Calu3 (cell line): ENCODE measurements at regions not wholly inside any gene's neighbourhood (a gene's known extent, or its start where the extent isn't known, plus 50 kb on each side); places are given as distances from the start of the nearest gene placed in this dataset.

Experiments
- BruUV-seq: library from RNA; stranded (reverse); fragments of 400-500 nt; replicated peaks from 2 replicates; lab custom pipeline; 2021; lab: Mats Ljungman, UMichigan
- CTCF ChIA-PET: fragments of 300-600 bp; sonication (Branson Sonifier 250); formaldehyde crosslinking; loops from one replicate; lab custom pipeline; 2022; ENCODE audit warnings: antibody characterized with exemption; lab: Charles Lee
- DNase-seq: peaks from one replicate; pipeline ENCODE4 v3.0.0; 2022
- H3K27ac Mint-ChIP-seq: one replicate; pipeline ENCODE4 v1.8.0; 2022; ENCODE audit warnings: mixed read lengths; ENCODE audit not compliant: unreplicated experiment
- H3K27me3 Mint-ChIP-seq: one replicate; pipeline ENCODE4 v1.8.0; 2022; ENCODE audit warnings: mixed read lengths; ENCODE audit not compliant: unreplicated experiment
- H3K36me3 Mint-ChIP-seq: one replicate; pipeline ENCODE4 v1.8.0; 2022; ENCODE audit warnings: mild to moderate bottlenecking, moderate library complexity, mixed read lengths; ENCODE audit not compliant: insufficient read depth, unreplicated experiment
- H3K4me1 Mint-ChIP-seq: one replicate; pipeline ENCODE4 v1.8.0; 2022; ENCODE audit warnings: mild to moderate bottlenecking, low read depth, mixed read lengths; ENCODE audit not compliant: unreplicated experiment
- H3K4me3 Mint-ChIP-seq: one replicate; pipeline ENCODE4 v1.8.0; 2022; ENCODE audit warnings: mild to moderate bottlenecking, low read depth, moderate library complexity, mixed read lengths; ENCODE audit not compliant: unreplicated experiment
- H3K9me3 Mint-ChIP-seq: one replicate; pipeline ENCODE4 v1.8.0; 2022; ENCODE audit warnings: low read depth, mixed read lengths; ENCODE audit not compliant: unreplicated experiment
- intact Hi-C: fragments of 100-400 bp; cut with micrococcal nuclease; formaldehyde crosslinking; loops from one replicate; pipeline ENCODE4 v1.10.0; 2022; ENCODE audit not compliant: unreplicated experiment
- TF ChIP-seq, protein P1 (sequence below): fragments of 200-600 bp; IDR thresholded peaks from one replicate; pipeline ENCODE4 v1.8.0; 2022; ENCODE audit warnings: antibody characterized with exemption; ENCODE audit not compliant: unreplicated experiment

DNA sequence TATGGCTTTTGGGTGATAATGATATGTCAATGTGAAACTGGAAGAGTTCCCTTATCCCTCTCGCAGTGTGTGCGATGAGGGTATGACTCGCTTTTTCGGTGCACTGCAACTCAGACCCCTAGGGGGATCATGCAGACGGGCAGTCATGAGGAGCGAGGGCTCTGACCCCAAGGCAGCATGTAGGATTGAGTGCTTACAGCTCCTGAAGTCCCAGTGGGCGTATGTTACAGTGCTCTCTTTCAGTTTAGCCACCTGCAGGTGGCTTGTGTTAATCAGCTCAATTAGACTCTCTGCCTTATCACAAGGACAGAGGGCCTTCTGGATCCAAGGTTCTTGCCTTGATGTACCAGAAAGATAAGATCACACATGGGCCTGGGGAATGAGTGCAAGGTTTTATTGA lies 1269.9 kb upstream of the GYPC start:
- no peaks in the 10 kb centered on the region for H3K36me3 Mint-ChIP-seq
- DNase-seq = no peak
- TF ChIP-seq, protein P1, sequence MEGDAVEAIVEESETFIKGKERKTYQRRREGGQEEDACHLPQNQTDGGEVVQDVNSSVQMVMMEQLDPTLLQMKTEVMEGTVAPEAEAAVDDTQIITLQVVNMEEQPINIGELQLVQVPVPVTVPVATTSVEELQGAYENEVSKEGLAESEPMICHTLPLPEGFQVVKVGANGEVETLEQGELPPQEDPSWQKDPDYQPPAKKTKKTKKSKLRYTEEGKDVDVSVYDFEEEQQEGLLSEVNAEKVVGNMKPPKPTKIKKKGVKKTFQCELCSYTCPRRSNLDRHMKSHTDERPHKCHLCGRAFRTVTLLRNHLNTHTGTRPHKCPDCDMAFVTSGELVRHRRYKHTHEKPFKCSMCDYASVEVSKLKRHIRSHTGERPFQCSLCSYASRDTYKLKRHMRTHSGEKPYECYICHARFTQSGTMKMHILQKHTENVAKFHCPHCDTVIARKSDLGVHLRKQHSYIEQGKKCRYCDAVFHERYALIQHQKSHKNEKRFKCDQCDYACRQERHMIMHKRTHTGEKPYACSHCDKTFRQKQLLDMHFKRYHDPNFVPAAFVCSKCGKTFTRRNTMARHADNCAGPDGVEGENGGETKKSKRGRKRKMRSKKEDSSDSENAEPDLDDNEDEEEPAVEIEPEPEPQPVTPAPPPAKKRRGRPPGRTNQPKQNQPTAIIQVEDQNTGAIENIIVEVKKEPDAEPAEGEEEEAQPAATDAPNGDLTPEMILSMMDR = no peak
- H3K9me3 Mint-ChIP-seq = peaks cover 13% of the 10 kb centered on the region
- intact Hi-C loops = no loop called here
- no peak overlapping the region for H3K27ac Mint-ChIP-seq
- no TSS peak for BruUV-seq
- H3K4me1 Mint-ChIP-seq = no peaks in the 10 kb centered on the region
- no peak overlapping the region for H3K4me3 Mint-ChIP-seq
- CTCF ChIA-PET = no interaction called here
- no peaks in the 10 kb centered on the region for H3K27me3 Mint-ChIP-seq

DNA sequence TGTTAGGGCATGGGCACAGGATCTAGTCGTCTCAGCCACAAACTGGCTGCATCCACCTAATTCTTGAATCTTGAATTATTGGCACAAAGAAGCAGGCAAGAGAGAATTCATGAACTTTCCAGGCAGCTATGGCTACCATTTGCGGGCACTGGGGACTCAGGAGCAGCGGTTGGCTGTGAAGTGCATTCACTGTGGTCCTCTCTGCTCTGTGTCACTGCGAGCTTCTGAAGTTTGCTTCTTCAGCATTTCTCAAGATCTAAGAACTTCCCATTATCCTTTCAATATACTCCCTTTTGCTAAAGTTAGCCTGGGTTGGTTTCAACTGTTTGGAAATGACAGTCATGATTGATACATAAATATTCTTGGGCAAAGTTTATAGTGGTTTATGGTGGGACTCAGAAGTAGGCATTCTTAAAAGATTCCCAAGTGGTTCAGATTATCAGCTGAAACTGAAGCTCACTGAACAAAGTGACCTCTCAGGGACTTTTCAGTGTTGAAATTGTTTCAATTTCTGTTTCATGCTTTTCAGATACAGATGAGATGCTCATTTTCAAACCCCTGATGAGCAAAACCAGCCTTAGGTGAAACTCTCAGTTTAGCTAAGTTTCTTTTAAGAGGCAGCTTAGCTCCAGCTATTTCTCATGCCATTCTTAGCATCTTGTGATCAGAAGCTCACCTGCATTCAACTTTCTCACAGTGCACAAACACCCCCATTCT lies 1258.3 kb upstream of the GYPC start:
- peaks cover 4% of the 10 kb centered on the region for H3K9me3 Mint-ChIP-seq
- H3K4me3 Mint-ChIP-seq = no peak overlapping the region
- no peaks in the 10 kb centered on the region for H3K4me1 Mint-ChIP-seq
- no peaks in the 10 kb centered on the region for H3K36me3 Mint-ChIP-seq
- no peaks in the 10 kb centered on the region for H3K27me3 Mint-ChIP-seq
- TF ChIP-seq, protein P1 = no peak
- no peak for DNase-seq
- intact Hi-C loops = no loop called here
- CTCF ChIA-PET = no interaction called here
- H3K27ac Mint-ChIP-seq = no peak overlapping the region
- no TSS peak for BruUV-seq

DNA sequence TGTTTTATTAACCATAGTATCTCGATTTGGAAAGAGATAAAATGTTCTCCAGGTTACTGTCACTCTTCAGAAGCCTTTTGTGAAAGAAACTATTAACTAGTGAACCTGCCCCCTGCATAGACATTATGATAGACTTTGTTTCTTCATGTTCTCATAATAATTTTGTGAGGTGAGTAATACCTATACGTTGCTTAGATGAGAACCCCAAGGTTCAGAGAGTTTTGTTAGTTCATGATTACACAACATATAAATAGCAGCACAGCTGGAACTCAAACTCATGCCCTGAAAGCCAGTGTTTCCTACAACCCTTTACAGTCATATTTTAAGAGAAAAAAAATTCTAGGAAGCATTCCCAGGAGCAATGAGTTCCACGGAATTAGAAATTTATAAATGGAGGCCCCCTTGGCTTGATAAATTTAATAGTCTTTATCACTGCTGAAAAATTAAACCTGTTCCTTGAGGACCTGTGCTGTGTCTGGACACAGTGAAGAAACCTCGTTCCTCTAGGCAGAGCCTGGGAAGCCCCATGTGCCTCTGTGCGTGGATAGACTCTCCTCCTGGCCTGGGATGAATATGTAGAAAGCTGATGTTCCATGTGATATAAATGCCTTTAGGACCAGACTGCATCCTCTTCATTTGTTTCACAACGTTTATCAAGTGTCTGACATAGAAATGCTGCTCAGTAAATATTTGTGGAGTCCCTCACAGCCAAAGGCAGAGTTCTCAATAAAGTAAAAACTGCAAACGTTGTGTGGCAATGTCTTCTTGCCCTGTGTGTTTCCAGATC lies 1257.0 kb upstream of the GYPC start:
- Mint-ChIP-seq H3K36me3 (no peaks in the 10 kb centered on the region), H3K9me3 (peaks cover 4% of the 10 kb centered on the region), H3K27me3 (no peaks in the 10 kb centered on the region), H3K4me1 (no peaks in the 10 kb centered on the region), H3K4me3 (no peak overlapping the region), H3K27ac (no peak overlapping the region)
- DNase-seq = no peak
- intact Hi-C loops = no loop called here
- CTCF ChIA-PET = no interaction called here
- TF ChIP-seq, protein P1 = no peak
- BruUV-seq = no TSS peak

- no peak for DNase-seq
- TF ChIP-seq, protein P1 = no peak
- no peaks in the 10 kb centered on the region for H3K36me3 Mint-ChIP-seq
- H3K27me3 Mint-ChIP-seq = no peaks in the 10 kb centered on the region
- BruUV-seq = no TSS peak
- intact Hi-C loops = no loop called here
- H3K27ac Mint-ChIP-seq = no peak overlapping the region
- H3K9me3 Mint-ChIP-seq = peaks cover 12% of the 10 kb centered on the region
- H3K4me1 Mint-ChIP-seq = no peaks in the 10 kb centered on the region
- no peak overlapping the region for H3K4me3 Mint-ChIP-seq
- CTCF ChIA-PET = no interaction called here
These were observed 1250.1 kb upstream of the GYPC start for GRCh38 chr2:125405816-125406215.
